Chondrocyte (in vitro differentiated cells): ENCODE measurements at regions not wholly inside any gene's neighbourhood (a gene's known extent, or its start where the extent isn't known, plus 50 kb on each side); places are given as distances from the start of the nearest gene placed in this dataset.
A peak's percentile ranks its signal among the peaks of the same experiment; 100 is the strongest.

ENCODE experiments used
- DNase-seq: peaks from one replicate; pipeline ENCODE4 v3.0.0; 2021; ENCODE audit warnings: mixed read lengths, low spot score
- H3K27ac Mint-ChIP-seq: one replicate; pipeline ENCODE4 v1.8.0; 2021; ENCODE audit warnings: mild to moderate bottlenecking, moderate library complexity, mixed read lengths; ENCODE audit not compliant: unreplicated experiment
- H3K27me3 Mint-ChIP-seq: 2 replicates; pipeline ENCODE4 v1.8.0; 2021; ENCODE audit warnings: low read depth, mixed read lengths
- H3K36me3 Mint-ChIP-seq: 2 replicates; pipeline ENCODE4 v1.8.0; 2021; ENCODE audit warnings: low read depth, mixed read lengths
- H3K4me1 Mint-ChIP-seq: 2 replicates; pipeline ENCODE4 v1.8.0; 2021; ENCODE audit warnings: low read depth, mild to moderate bottlenecking, mixed read lengths
- H3K4me3 Mint-ChIP-seq: one replicate; pipeline ENCODE4 v1.8.0; 2021; ENCODE audit warnings: mild to moderate bottlenecking, moderate library complexity, mixed read lengths; ENCODE audit not compliant: unreplicated experiment
- H3K9me3 Mint-ChIP-seq: 2 replicates; pipeline ENCODE4 v1.8.0; 2021; ENCODE audit warnings: low read depth, mixed read lengths
- TF ChIP-seq, protein P1 (sequence below): fragments of 200-600 bp; sonication (generic); IDR thresholded peaks from 2 replicates; pipeline ENCODE4 v1.5.0; 2021; ENCODE audit warnings: antibody characterized with exemption, mild to moderate bottlenecking, moderate library complexity

- TF ChIP-seq, protein P1, sequence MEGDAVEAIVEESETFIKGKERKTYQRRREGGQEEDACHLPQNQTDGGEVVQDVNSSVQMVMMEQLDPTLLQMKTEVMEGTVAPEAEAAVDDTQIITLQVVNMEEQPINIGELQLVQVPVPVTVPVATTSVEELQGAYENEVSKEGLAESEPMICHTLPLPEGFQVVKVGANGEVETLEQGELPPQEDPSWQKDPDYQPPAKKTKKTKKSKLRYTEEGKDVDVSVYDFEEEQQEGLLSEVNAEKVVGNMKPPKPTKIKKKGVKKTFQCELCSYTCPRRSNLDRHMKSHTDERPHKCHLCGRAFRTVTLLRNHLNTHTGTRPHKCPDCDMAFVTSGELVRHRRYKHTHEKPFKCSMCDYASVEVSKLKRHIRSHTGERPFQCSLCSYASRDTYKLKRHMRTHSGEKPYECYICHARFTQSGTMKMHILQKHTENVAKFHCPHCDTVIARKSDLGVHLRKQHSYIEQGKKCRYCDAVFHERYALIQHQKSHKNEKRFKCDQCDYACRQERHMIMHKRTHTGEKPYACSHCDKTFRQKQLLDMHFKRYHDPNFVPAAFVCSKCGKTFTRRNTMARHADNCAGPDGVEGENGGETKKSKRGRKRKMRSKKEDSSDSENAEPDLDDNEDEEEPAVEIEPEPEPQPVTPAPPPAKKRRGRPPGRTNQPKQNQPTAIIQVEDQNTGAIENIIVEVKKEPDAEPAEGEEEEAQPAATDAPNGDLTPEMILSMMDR: no peak
- Mint-ChIP-seq H3K9me3 (peaks cover under 1% of the 10 kb centered on the region), H3K4me1 (peaks cover 4% of the 10 kb centered on the region), H3K27me3 (no peaks in the 10 kb centered on the region), H3K4me3 (no peak overlapping the region), H3K36me3 (peaks cover 2% of the 10 kb centered on the region), H3K27ac (no peak overlapping the region)
- no peak for DNase-seq
These were observed 197.2 kb upstream of the VCX3A start for GRCh38 chrX:6732101-6732500.

DNA sequence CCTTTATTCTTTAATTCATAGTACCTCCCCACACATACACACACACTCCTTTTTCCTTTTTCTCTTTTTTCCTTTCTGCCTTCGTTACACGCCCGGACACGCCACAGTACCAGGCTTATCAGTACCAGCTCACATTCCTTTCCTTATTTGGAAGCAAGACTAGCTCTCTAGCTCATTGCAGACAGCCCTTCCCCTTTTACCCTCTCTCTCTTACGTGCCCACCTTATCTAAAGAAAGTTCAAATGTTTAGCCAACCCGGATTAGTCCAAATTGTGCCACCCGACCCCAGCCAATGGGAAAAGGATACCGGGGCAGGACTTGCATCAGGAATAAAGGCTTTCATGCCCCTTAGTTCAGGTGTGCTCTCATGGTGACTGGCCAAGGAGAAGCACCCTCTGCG, 194.7 kb upstream of the VCX3A start:
- TF ChIP-seq, protein P1: no peak
- Mint-ChIP-seq H3K4me3 (no peak overlapping the region), H3K27ac (no peak overlapping the region), H3K36me3 (no peaks in the 10 kb centered on the region), H3K9me3 (no peaks in the 10 kb centered on the region), H3K4me1 (peaks cover 4% of the 10 kb centered on the region), H3K27me3 (no peaks in the 10 kb centered on the region)
- DNase-seq: no peak

DNA sequence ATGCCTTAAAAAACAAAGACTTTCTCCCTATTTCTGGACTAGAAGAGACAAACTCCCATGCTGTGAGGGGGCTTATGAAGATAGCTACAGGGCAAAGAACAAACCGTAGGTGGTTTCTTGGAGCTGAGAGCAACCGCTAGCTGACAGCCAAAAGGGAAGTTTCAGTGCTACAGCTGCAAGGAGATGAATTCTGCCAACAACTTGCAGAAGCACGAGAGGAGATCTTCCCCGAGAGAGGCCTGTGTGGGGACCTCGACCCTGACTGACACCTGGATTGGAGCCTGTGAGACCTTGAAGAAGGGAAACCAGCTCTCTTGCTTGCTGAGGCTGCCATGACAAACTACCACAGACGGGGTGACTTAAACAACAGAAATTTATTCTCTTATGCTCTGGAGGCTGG, 183.8 kb upstream of the VCX3A start:
- Mint-ChIP-seq H3K4me3 (no peak overlapping the region), H3K9me3 (peaks cover 6% of the 10 kb centered on the region), H3K27ac (no peak overlapping the region), H3K36me3 (no peaks in the 10 kb centered on the region), H3K27me3 (no peaks in the 10 kb centered on the region), H3K4me1 (no peaks in the 10 kb centered on the region)
- no peak for DNase-seq
- TF ChIP-seq, protein P1: no peak

- H3K4me3 Mint-ChIP-seq: no peak overlapping the region
- no peak overlapping the region for H3K27ac Mint-ChIP-seq
- no peak for DNase-seq
- no peaks in the 10 kb centered on the region for H3K27me3 Mint-ChIP-seq
- H3K4me1 Mint-ChIP-seq: peaks cover 17% of the 10 kb centered on the region
- no peaks in the 10 kb centered on the region for H3K36me3 Mint-ChIP-seq
- H3K9me3 Mint-ChIP-seq: no peaks in the 10 kb centered on the region
- TF ChIP-seq, protein P1: no peak
These were observed 173.9 kb upstream of the VCX3A start for GRCh38 chrX:6708676-6709380.

GRCh38 chrX:6708041-6708440, 173.1 kb upstream of the VCX3A start:
- Mint-ChIP-seq H3K27me3 (no peaks in the 10 kb centered on the region), H3K9me3 (no peaks in the 10 kb centered on the region), H3K4me3 (no peak overlapping the region), H3K27ac (peak overlapping the region; percentile 38), H3K36me3 (no peaks in the 10 kb centered on the region), H3K4me1 (peaks cover 17% of the 10 kb centered on the region)
- TF ChIP-seq, protein P1: peak; percentile 44
- no peak for DNase-seq
